ENCODE measurements at regions not wholly inside any gene's neighbourhood (a gene's known extent, or its start where the extent isn't known, plus 50 kb on each side); places are given as distances from the start of the nearest gene placed in this dataset.

DNA sequence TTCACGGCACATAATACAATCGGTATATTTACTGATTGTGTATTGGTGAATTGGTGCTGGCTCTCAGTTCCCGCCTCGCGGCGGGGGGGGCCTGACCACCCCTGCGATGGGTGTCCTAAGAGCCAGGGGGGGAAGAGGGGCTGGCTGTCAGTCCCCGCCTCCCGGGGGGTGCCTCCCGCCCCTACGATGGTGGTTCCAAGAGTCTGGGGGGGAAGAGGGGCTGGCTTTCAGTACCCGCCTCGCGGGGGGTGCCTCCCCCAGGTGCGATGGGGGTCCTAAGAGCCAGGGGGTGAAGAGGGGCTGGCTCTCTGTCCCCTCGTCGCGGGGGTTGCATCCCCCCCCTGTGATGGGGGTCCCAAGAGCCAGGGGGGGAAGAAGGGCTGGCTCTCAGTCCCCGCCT, 2321.8 kb upstream of the PCDH20 start:
- TF ChIP-seq, protein P1, sequence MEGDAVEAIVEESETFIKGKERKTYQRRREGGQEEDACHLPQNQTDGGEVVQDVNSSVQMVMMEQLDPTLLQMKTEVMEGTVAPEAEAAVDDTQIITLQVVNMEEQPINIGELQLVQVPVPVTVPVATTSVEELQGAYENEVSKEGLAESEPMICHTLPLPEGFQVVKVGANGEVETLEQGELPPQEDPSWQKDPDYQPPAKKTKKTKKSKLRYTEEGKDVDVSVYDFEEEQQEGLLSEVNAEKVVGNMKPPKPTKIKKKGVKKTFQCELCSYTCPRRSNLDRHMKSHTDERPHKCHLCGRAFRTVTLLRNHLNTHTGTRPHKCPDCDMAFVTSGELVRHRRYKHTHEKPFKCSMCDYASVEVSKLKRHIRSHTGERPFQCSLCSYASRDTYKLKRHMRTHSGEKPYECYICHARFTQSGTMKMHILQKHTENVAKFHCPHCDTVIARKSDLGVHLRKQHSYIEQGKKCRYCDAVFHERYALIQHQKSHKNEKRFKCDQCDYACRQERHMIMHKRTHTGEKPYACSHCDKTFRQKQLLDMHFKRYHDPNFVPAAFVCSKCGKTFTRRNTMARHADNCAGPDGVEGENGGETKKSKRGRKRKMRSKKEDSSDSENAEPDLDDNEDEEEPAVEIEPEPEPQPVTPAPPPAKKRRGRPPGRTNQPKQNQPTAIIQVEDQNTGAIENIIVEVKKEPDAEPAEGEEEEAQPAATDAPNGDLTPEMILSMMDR (IDR thresholded peaks at IDR 0.05), result no peak
- no peak for TF ChIP-seq POLR2A (IDR thresholded peaks at IDR 0.05; ENCODE audit: low read depth)

Data from esophagus muscularis mucosa (tissue), 3 donors.